AG08395 (cell line): ENCODE measurements at regions not wholly inside any gene's neighbourhood (a gene's known extent, or its start where the extent isn't known, plus 50 kb on each side); places are given as distances from the start of the nearest gene placed in this dataset.
A peak's percentile ranks its signal among the peaks of the same experiment; 100 is the strongest.

Experiments
- DNase-seq: peaks from one replicate; pipeline ENCODE4 v3.0.0; 2012; ENCODE audit warnings: mixed read lengths, low spot score

GRCh38 chr10:91036807-91037411 lies 116.0 kb upstream of the ANKRD1 start:
- DNase-seq = peak; percentile 20

- no peak for DNase-seq
Observed at GRCh38 chr10:91038971-91039370, 118.1 kb upstream of the ANKRD1 start.

GRCh38 chr10:91040343-91040742 lies 119.5 kb upstream of the ANKRD1 start:
- no peak for DNase-seq

GRCh38 chr10:91042069-91042468 lies 121.2 kb upstream of the ANKRD1 start:
- DNase-seq = no peak

GRCh38 chr10:91043173-91043910 lies 122.5 kb upstream of the ANKRD1 start:
- DNase-seq = peak; percentile 35

- DNase-seq = no peak
Observed at GRCh38 chr10:91046869-91047268, 126.0 kb upstream of the ANKRD1 start.

GRCh38 chr10:91048380-91048779 lies 127.5 kb upstream of the ANKRD1 start:
- DNase-seq = no peak

- DNase-seq = no peak
Observed at GRCh38 chr10:91049296-91049987, 128.6 kb upstream of the ANKRD1 start.

- no peak for DNase-seq
Observed at GRCh38 chr10:91049988-91050360, 129.1 kb upstream of the ANKRD1 start.

GRCh38 chr10:91050371-91051034 lies 129.6 kb upstream of the ANKRD1 start:
- DNase-seq = no peak

- no peak for DNase-seq
Observed at GRCh38 chr10:91051829-91052228, 130.9 kb upstream of the ANKRD1 start.

GRCh38 chr10:91054325-91054724 lies 133.4 kb upstream of the ANKRD1 start:
- DNase-seq = no peak

- no peak for DNase-seq
Observed at GRCh38 chr10:91061187-91061586, 140.3 kb upstream of the ANKRD1 start.

GRCh38 chr10:91061608-91062007 lies 140.7 kb upstream of the ANKRD1 start:
- no peak for DNase-seq

- DNase-seq = no peak
Observed at GRCh38 chr10:91062091-91062490, 141.2 kb upstream of the ANKRD1 start.

- DNase-seq = no peak
Observed at GRCh38 chr10:91071786-91072185, 148.7 kb upstream of the PCGF5 start.

GRCh38 chr10:91073286-91073979 lies 147.0 kb upstream of the PCGF5 start:
- DNase-seq = no peak

GRCh38 chr10:91076991-91077548 lies 143.4 kb upstream of the PCGF5 start:
- no peak for DNase-seq

GRCh38 chr10:91077549-91078071 lies 142.9 kb upstream of the PCGF5 start:
- no peak for DNase-seq

- no peak for DNase-seq
Observed at GRCh38 chr10:91080776-91081175, 139.7 kb upstream of the PCGF5 start.

- no peak for DNase-seq
Observed at GRCh38 chr10:91082447-91082846, 138.0 kb upstream of the PCGF5 start.
